ENCODE measurements at regions not wholly inside any gene's neighbourhood (a gene's known extent, or its start where the extent isn't known, plus 50 kb on each side); places are given as distances from the start of the nearest gene placed in this dataset.

DNA sequence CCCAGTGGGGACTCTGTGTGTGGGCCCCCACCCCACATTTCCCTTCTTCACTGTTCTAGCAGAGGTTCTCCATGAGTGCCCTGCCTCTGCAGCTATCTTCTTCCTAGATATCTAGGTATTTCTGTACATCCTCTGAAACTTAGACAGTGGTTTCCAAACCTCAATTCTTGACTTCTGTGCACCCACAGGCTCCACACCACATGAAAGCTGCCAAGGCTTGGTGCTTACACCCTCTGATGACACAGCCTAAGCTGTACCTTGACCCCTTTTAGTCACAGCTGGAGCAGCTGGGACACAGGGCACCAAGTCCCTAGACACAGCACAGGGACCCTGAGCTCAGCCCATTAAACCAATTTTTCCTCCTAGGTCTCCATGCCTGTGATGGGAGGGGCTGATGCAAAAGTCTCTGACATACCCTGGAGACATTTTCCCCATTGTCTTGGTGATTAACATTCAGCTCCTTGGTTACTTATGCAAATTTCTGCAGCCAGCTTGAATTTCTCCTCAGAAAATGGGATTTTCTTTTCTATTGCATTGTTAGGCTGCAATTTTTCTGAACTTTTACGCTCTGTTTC, 304.5 kb downstream of the OTOL1 start:
- TF ChIP-seq, protein P1, sequence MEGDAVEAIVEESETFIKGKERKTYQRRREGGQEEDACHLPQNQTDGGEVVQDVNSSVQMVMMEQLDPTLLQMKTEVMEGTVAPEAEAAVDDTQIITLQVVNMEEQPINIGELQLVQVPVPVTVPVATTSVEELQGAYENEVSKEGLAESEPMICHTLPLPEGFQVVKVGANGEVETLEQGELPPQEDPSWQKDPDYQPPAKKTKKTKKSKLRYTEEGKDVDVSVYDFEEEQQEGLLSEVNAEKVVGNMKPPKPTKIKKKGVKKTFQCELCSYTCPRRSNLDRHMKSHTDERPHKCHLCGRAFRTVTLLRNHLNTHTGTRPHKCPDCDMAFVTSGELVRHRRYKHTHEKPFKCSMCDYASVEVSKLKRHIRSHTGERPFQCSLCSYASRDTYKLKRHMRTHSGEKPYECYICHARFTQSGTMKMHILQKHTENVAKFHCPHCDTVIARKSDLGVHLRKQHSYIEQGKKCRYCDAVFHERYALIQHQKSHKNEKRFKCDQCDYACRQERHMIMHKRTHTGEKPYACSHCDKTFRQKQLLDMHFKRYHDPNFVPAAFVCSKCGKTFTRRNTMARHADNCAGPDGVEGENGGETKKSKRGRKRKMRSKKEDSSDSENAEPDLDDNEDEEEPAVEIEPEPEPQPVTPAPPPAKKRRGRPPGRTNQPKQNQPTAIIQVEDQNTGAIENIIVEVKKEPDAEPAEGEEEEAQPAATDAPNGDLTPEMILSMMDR (conservative IDR thresholded peaks at IDR 0.05; ENCODE audit: low read length), result no peak
- no peak for TF ChIP-seq EZH2phosphoT487 (IDR thresholded peaks at IDR 0.05; ENCODE audit: borderline replicate concordance, low read depth, low read length)

All from OCI-LY7 (cell line).